HG02938 (cell line): ENCODE measurements at regions not wholly inside any gene's neighbourhood (a gene's known extent, or its start where the extent isn't known, plus 50 kb on each side); places are given as distances from the start of the nearest gene placed in this dataset.
A peak's percentile ranks its signal among the peaks of the same experiment; 100 is the strongest.

Experiments used
- ATAC-seq: cut with Tn5 transposase; IDR thresholded peaks from one replicate; pipeline ENCODE4 v1.9.1; 2021; ENCODE audit warnings: mild to moderate bottlenecking, moderate library complexity; ENCODE audit not compliant: unreplicated experiment

GRCh38 chr11:104301776-104302175 lies 137.8 kb upstream of the PDGFD start:
- ATAC-seq = no peak

GRCh38 chr11:104291646-104292045 lies 127.7 kb upstream of the PDGFD start:
- no peak for ATAC-seq

- ATAC-seq = no peak
Observed at GRCh38 chr11:104286129-104286528, 122.2 kb upstream of the PDGFD start.

- no peak for ATAC-seq
Observed at GRCh38 chr11:104279587-104279986, 115.6 kb upstream of the PDGFD start.

DNA sequence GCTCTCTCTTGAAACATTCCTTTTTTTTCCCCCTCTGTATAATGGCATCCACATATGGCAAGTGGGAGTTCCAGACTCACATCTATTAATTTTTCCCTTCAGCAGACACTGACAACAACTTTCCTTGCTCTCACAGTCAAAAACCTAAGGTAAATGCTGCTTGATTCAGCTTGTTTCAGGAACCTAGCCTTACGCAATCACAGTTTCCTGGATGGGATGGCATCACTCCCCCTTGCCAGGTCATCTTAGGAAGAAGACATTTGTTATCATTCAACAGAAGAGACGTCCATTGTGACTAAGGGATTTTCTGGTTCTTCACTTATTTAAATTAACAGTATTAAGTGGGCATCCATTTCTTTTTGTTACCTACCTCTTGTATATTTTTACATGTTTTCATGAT lies 112.0 kb upstream of the PDGFD start:
- ATAC-seq = no peak

DNA sequence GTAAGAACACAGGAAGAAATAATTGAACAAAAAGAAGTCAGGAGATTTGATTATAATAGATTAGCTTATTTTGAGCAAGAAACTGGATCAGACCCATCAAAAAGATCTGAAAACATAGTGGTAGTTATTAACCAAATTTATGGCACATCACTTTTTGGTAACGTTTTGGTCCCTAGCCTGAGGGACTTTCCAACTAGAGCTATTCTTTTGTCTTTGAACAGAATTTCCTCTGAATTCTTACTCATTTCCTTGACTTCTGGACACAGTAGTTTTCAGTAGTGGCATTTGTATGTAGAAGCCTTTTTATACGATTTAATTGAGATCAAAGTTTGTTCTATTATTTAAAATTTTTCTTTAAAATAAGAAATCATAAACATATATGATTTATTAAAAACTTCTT lies 96.5 kb upstream of the PDGFD start:
- ATAC-seq = no peak

- ATAC-seq = no peak
Observed at GRCh38 chr11:104259121-104259610, 95.2 kb upstream of the PDGFD start.

- no peak for ATAC-seq
Observed at GRCh38 chr11:104256525-104256924, 92.6 kb upstream of the PDGFD start.

DNA sequence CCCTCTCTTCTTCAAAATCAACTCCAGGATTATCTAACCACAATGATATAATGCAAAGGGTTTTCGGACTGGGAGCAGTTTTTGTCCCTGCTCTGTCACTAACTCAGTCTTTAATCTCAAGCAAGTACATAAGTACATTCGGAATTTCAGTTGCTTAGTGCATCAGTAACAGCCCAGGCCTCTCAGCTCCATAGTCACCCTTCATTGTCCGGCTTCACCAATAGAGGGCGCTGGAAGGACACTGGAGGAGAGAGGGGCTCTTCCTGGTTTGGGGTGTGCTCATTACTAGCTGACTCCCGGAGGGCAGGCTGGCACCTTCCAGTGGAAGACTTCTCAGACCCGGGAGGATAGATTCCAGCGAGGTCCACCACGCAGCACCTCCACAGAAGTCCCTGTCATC lies 90.4 kb upstream of the PDGFD start:
- peak; percentile 87 for ATAC-seq

GRCh38 chr11:104246590-104246989 lies 82.6 kb upstream of the PDGFD start:
- no peak for ATAC-seq

DNA sequence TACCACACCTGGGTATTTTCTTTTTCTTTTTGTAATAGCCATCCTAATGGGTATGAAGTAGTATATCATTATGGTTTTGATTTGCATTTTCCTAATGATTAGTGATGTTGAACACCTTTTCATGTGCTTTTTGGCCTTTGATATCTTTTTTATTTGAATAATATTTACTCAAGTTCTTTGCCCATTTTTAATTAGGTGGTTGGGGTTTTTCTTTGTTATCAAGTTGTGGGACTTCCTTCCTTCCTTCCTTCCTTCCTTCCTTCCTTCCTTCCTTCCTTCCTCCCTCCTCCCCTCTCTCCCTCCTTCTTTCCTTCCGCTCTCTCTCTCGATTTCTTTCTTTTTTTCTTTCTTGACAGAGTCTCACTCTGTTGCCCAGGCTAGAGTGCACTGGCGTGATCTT lies 75.0 kb upstream of the PDGFD start:
- ATAC-seq = no peak

DNA sequence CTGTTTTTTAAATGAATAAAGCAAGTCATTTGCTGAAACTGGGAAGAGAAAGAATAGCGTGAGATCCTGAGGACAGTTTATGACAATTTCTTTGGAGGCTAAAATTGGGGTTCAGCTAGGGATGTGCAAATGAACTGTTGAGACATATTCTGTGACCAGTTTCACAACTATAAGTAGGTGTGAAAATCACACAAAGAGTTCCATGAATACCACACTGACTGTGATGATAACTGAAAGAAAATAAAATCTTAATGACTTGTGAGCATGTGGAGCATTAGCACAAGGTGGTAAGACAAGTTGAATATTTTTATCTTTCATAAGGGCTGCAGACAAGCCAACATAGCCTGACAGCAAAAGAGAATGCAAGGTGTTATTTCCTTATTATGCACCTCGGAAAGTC lies 61.1 kb upstream of the PDGFD start:
- no peak for ATAC-seq

DNA sequence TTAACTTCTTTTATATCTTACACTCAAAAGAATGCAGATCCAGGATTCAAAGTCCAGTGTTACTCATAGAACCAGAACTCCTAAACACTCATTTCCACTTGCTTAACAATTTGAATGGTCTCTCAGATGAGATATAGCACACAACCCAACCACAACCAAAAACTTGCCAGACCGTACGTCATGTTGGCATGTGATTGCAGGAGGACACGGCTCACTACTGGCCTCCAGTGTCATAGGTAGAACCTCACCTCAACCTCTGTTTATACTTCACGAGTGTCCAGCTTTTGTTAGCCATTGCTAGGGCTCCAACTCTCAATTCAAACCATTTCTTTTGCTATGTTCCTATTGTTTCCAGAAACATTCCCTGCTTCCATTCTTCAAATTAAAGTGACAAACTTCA lies 58.5 kb upstream of the PDGFD start:
- no peak for ATAC-seq

- ATAC-seq = no peak
Observed at GRCh38 chr11:104221455-104221854, 57.5 kb upstream of the PDGFD start.

DNA sequence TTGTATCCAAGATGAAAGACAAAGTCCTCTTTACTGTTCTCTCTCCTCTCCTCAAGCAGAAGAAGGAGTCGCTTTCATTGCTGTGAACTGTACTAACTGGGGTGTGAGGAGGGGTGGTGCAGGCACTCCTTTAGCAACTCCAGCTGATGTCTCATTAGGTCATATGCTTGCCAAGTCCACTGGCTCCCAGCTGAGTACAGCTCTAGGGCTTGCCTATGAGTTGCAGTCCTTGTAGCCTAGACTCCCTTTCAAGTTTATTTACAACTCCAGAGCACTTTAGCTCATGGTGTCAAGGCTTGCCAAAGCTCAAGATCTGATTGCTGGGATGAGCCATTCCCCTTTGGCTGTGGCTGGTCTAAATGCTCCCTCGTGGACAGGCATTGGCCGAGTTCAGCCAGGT lies 55.1 kb upstream of the PDGFD start:
- no peak for ATAC-seq

DNA sequence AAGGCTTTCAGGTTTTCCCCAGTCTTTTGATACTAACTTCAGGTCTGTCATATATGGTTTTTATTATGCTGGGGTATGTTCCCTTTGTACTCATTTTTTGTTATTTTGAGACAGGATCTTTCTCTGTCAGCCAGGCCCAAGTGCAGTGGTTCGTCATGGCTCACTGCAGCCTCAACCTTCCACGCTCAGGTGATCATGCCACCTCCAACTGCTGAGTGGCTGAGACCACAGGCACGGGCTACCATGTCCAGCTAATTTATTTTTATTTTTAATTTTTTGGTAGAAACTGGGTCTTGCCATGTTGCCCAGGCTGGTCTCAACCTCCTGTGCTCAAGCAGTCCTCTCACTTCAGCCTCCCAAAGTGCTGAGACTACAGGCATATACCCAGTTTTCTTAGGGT lies 50.6 kb upstream of the PDGFD start:
- no peak for ATAC-seq
